ENCODE measurements at regions not wholly inside any gene's neighbourhood (a gene's known extent, or its start where the extent isn't known, plus 50 kb on each side); places are given as distances from the start of the nearest gene placed in this dataset.
"Not testable (repeated sequence)": the region's sequence is repeated elsewhere in the genome, so short reads cannot be mapped to it uniquely, and the experiment has no call there.

DNA sequence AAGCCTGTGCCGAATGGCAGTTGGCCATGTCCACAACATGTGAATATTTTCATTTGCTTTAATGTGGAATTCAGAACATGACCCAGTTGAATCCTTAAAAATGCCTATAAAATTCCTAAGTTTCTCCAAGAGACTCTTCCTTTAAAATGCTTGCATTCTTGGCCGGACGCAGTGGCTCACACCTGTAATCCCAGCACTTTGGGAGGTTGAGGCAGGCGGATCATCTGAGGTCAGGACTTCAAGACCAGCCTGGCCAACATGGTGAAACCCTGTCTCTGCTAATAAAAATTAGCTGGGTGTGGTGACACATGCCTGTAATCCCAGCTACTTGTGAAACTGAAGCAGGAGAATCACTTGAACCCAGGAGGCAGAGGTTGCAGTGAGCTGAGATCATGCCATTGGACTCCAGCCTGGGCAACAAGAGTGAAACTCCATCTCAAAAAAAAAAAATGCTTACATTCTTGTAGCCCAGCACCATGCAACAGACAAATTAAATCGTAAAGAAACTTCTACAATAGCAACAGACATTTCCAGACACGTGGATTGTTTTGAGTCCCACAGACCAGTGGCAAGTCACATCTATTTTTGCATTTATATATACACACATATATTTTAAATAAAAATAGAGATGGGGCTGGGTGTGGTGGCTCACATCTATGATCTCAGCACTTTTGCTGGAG, 274.4 kb downstream of the GOLGA6L6 start:
- DNase-seq (ENCODE audit: low spot score): not testable (repeated sequence)

DNA sequence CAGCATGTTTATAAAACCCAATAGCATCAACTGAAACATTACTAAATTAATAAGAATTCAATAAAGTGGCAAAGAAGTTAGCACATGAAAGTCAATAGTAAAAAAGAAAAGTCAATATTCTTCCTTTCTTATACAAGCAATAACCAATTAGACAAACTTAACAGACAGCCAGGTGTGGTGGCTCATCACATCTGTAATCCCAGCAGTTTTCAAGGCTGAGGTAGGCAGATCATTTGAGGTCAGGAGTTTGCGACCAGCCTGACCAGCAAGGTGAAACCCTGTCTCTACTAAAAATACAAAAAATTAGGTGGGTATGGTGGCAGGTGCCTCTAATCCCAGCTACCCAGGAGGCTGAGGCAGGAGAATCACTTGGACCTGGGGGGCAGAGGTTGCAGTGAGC, 275.9 kb downstream of the GOLGA6L6 start:
- not testable (repeated sequence) for DNase-seq (ENCODE audit: low spot score)

DNA sequence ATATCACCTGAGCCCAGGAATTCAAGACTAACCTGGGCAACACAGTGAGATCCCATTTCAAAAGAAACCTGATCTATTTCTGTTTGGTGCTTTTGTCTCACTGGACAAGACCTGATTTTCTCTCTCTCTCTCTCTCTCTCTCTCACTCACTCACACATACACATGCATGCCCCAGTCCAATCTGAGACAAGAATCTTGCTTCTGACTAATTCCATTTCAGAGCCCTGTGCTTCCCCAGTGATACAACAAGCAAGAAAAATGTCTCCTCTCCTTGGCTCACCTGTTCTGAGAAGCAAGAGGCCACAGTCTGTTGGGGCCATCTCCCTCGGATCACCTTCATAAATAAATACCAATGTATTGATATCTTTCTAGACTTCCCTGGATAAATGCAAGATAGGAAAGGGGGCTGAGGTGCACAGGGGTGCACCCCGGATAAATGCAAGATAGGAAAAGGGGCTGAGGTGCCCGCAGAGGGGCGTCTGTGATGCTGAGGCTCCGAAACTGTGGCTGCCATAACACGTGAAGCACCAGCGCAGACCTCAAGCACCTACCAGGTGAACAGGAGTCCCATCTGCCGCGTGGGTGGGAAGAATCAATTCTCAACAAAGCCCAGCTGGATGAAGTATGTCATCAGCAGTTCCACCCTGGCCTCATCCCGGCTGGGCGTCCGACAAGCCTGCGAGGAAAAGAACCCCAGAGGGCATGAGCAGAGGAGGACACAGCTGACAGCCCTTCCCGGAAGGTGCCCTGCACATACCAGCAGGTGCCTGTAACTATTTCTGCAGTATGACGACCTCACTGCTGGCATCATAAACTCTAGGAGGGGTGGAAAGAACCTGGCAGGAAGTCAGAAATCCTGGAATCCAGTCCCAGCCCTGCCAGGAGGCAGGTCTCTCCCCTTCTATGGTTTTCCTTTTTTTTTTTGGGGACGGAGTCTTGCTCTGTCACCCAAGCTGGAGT, 280.0 kb downstream of the GOLGA6L6 start:
- not testable (repeated sequence) for DNase-seq (ENCODE audit: low spot score)

DNA sequence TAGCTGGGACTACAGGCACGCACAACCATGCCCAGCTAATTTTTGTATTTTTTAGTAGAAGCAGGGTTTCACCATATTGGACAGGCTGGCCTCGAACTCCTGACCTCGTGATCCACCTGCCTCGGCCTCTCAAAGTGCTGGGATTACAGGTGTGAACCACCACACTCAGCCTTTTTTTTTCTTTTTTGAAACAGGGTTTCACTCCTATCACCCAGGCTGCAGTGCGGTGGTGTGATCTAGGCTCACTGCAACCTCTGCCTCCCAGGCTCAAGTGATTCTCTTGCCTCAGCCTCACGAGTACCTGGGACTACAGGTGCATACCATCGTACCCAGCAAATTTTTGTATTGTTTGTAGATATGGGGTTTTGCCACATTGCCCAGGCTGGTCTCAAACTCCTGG, 280.9 kb downstream of the GOLGA6L6 start:
- not testable (repeated sequence) for DNase-seq (ENCODE audit: low spot score)

DNA sequence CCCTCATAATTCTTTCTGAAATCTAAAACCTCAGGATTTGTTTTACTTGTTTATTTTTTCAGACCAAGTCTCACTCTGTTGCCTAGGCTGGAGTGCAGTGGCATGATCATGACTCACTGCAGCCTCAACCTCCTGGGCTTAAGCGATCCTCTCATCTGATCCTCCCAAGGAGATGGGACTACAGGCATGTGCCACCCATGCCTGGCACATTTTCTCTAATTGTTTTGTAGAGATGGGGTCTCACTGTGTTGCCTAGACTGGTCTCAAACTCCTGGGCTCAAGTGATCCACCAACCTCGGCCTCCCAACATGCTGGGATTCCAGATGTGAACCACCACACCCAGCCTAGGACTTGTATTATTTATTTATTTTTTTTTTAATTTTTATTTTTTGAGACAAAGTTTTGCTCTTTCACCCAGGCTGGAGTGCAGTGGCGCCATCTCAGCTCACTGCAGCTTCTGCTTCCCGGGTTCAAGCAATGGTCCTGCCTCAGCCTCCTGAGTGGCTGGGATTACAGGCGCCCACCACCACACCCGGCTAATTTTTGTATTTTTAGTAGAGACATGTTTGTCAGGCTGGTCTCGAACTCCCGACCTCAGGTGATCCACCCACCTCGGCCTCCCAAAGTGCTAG, 281.9 kb downstream of the GOLGA6L6 start:
- not testable (repeated sequence) for DNase-seq (ENCODE audit: low spot score)

DNA sequence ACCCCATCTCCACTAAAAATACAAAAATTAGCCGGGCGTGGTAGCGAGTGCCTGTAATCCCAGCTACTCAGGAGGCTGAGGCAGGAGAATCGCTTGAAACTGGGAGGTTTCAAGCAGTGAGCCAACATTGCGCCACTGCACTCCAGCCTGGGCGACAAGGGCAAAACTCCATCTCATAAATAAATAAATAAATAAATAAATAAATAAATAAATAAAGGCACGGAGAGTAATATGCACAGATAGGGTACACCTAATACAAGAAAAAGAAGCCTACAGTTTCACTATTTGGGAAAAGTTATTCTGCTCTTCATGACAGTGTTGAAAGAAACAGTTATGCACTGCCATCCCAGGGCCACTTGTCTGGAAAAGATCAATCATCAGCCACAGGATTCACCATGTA, 285.2 kb downstream of the GOLGA6L6 start:
- DNase-seq (ENCODE audit: low spot score): not testable (repeated sequence)

DNA sequence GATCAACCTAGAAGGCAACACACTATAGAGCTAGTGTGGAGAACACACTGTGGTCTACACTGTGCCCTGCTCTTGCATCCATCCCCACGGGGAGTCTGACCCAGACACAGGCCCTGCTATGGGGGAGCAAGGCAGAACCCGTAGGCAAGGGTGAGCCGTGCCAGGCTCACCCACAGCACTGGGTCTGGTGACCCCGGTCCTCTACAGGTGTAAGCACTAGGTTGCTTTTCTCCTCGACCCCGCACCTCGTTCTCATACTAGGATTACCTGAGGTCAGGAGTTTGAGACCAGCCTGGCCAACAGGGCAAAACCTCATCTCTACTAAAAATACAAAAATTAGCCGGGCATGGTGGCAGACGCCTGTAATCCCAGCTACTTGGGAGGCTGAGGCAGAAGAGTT, 286.0 kb downstream of the GOLGA6L6 start:
- not testable (repeated sequence) for DNase-seq (ENCODE audit: low spot score)

DNA sequence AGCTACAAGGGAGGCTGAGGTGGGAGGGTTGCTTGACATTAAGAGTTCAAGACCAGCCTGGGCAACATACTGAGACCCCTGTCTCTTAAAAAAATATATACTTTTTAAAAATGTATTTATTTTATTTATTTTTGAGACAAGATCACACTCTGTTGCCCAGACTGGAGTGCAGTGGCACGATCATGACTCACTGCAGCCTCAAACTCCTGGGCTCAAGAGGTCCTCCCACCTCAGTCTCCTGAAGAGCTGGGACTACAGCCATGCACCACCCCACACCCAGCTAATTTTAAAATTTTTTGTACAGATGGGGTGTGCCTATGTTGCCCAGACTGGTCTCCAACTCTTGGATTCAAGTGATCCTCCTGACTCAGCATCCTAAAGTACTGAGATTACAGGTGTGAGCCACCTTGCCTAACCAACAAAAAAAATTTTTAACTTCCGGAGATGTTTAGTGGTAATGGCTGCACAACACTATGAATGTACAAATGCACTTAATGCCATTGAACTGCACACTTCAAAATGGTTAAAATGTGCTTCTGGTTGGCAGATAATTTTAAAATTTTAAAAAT, 288.5 kb downstream of the GOLGA6L6 start:
- DNase-seq (ENCODE audit: low spot score): not testable (repeated sequence)

DNA sequence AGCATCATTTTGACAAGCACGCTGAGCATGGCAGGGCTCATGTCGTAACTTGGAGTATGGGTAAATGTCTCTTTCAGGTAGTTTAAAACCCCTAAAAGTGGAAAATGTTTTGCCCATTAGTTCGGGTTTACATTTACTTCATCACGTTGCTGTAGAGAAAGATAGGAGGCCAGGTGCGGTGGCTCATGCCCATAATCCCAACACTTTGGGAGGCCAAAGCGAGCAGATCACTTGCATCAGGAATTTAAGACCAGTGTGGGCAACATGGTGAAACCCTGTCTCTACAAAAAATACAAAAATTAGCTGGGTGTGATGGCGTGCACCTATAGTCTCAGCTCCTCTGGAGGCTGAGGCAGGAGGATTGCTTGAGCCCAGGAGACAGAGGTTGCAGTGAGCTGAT, 289.6 kb downstream of the GOLGA6L6 start:
- not testable (repeated sequence) for DNase-seq (ENCODE audit: low spot score)

DNA sequence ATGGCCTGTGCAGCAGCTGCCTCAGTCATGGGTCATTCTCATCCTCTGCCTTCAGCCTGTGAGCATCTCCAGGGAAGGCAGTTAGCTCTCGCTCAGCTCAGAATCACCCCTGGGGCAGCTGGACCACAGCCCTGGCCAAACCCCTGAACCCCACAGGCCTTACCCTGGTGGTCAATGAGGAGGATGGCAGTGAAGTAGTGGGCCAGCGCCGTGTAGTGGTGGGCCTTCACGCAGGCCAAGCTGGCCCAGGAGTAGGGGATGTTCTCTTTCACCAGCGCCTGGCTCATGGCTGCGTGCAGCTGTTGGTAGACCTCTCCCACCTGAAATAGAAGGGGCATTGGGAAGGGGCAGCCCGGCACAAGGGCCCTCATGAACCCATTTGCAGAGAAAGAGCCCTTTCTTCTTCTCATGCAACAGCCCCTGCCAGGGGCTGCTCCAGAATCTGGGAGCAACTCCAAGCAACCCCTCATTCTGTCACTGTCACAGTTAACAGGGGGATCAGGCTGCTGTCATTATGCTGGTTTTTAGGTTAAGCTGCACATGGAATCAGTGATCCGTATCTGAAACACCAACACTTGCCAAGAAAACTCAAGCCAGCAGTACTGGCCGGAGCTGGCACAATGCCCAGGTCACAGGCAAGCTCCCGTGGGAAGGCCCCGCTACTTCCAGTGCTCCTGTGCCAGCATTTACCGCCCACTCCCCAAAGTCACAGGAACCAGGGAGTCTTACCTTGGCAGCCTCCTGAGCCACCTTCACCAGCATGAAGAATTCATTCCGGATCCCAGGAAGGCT, 290.2 kb downstream of the GOLGA6L6 start:
- DNase-seq (ENCODE audit: low spot score): not testable (repeated sequence)

DNA sequence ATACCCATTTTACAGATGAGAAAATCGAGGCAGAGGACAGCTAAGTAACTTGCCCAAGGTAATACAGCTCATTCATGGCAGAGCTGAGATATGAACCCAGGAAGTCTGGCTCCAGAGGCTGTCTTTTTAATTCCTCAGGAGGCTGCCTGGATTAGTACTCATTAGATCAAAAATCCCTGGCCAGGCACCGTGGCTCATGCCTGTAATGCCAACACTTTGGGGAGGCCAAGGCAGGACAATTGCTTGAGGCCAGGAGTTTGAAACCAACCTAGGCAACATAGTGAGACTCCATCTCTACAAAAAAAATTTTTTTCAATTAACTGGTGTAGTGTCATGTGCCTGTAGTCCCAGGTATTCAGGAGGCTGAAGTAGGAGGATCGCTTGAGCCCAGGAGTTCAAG, 291.4 kb downstream of the GOLGA6L6 start:
- not testable (repeated sequence) for DNase-seq (ENCODE audit: low spot score)

DNA sequence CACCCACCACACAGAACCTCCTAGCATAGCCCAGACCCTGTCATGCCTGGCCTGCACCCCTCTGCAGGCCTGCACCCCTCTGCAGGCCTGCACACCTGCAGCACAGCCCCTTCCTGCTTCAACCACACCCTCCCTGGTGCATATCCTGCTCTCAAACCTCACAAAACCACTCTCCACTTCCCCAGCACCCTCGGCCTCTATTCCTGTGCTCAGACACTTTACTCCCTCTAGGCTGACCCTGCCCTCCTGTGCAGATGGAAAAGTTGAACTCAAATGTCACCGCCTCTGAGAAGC, 292.0 kb downstream of the GOLGA6L6 start:
- not testable (repeated sequence) for DNase-seq (ENCODE audit: low spot score)

DNA sequence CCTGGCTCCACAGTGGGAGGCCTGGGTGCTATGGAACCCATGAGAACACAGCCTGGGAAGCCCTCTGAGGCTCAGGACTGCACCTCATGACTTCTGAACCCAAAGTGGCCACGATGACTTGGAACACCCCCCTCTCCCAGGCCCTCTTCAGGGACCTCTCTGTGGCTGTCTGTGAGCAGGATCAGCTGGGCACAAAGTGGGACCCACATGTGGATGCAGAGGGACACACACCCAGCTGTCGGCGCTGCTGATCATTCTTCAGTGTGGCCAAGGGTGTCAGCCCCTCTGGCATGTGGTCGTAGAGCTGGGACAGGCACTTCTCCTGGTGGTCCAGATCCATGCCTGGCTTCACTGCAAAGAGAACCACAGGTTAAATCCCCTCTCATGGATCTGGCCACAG, 293.2 kb downstream of the GOLGA6L6 start:
- not testable (repeated sequence) for DNase-seq (ENCODE audit: low spot score)

DNA sequence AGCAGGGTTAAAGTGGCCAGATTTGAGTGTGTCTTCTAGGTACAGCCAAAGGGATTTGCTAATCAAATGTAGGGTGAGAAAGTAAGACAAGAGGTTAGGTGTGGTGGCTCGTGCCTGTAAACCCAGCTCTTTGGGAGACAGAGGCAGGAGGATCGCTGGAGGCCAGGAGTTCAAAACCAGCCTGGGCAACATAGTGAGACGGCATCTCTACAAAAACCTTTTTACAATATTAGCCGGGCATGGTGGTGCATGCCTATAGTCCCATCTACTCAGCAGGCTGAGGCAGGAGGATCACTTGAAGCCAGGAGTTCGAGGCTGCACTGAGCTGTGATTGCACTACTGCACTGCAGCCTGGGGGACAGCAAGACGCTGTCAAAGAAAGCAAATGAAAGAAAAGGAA, 294.5 kb downstream of the GOLGA6L6 start:
- not testable (repeated sequence) for DNase-seq (ENCODE audit: low spot score)

DNA sequence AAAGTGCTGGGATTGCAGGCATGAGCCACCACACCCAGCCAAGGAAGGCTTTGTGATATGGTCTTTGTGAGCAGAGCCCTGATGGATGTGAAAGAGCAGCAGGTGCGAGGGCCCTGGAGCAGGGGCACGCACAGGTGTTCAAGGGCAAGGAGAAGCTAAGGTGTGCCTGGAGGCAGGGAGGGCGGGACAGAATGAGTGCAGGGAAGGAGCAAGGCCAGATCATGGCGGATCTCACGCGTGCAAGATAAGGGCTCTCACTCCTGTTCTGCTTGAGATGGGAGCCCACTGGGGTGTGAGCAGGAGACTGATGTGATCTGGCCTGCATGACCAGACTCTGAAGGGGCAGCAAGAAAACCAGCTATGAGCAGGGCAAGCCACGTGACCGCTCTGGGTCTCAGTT, 295.0 kb downstream of the GOLGA6L6 start:
- not testable (repeated sequence) for DNase-seq (ENCODE audit: low spot score)

DNA sequence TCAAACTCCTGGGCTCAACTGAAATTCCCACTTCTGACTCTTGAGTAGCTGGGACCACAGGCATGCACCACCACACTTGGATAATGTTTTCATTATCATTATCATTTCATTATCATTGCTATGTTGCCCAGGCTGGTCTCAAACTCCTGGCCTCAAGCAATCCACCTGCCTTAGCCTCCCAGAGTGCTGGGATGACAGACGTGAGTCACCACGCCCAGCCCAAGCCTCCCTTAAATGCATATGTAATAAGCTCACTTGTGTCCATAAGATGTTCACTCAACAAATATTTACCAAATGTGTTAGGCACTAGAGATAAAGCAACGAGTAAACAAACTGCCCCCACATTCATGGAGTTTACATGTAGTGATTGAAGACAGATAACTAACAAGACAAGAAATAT, 295.7 kb downstream of the GOLGA6L6 start:
- DNase-seq (ENCODE audit: low spot score): not testable (repeated sequence)

DNA sequence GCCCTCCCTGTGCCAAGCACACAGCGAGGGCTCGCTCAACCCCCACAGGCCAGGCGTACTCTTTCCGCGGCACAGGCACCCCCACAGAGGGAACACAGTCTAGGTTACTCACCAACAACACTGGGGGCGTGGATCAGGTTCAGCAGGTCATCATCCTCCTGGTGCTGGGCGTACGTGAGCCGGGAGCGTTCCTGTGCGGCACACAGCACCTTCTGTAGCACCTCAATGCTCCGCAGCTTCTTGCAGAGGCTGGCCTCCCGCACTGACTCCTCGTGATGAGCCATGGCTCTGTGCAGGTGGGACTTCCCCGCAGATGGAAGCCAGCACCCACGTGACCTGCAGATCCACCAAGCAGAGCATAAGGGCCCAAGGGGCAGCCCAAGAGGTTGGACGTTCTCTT, 296.8 kb downstream of the GOLGA6L6 start:
- not testable (repeated sequence) for DNase-seq (ENCODE audit: low spot score)

DNA sequence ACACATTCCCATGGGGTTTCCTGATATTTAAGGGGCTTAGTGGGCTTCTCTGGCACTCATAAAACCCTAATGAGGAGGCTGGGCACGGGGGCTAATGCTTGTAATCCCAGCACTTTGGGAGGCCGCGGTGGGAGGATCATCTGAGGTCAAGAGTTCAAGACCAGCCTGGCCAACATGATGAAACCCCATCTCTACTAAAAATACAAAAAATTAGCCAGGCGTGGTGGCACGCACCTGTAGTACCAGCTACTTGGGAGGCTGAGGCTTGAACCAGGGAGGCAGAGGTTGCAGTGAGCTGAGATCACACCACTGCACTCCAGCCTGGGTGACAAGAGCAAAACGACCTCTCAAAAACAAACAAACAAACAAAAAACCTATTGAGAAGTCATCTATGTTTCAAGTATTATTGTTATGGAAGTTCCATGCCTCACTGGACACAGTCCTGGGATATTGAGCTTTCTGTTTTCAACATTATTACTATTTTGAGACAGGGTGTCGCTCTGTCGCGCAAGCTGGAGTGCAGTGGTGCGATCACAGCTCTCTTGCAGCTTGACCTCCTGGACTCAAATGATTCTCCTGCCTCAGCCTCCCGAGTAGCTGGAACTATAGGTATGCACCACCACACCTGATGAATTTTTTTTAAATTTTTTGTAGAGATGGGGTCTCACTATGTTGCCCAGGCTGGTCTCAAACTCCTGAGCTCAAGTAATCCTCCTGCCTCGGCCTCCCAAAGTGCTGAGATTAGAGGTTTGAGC, 297.9 kb downstream of the GOLGA6L6 start:
- not testable (repeated sequence) for DNase-seq (ENCODE audit: low spot score)

DNA sequence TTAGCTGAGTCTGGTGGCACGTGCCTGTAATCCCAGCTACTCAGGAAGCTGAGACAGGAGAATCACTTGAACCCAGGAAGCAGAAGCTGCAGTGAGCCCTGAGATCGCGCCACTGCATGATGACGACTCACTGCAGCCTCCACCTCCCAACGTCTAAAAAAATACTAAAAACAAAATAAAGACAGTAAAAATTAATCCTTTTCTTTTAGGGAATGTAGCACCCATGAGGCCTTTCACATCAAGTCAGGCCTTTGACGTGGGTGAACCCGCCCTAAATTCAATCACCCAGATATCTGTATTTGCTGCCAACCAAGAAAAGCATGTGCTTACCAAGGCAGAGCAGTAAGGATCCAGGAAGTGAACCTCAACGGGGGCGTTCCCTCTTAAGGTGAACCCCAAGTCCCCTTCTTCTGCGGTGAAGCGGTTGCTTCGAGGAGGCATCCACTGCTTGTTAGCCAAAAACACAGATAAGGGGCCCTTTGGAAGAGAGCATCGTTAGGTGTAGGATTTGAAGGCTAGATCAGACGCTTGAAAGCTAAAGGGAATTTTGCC, 301.2 kb downstream of the GOLGA6L6 start:
- not testable (repeated sequence) for DNase-seq (ENCODE audit: low spot score)

DNA sequence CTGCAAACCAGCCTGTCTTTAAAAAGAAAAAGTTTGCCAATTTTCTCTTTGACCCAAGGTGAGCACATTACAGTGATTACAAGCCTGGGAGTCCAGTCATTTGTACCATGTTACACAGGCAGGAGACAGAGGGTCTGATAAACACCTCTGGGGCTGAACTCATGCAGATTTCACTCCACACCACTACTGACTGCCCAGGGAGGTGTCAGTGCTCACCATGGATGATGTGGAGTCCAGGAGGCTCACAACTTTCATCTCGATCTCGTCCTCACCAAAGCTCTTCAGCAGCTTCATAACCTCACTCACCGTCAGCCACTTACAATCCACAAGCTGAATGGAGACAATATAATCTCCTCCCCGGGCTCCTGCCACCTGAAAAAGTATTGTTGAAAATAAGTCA, 302.4 kb downstream of the GOLGA6L6 start:
- not testable (repeated sequence) for DNase-seq (ENCODE audit: low spot score)

All from iPS-NIHi11 (cell line).